Bronchial epithelial cell (primary cell): ENCODE measurements at regions not wholly inside any gene's neighbourhood (a gene's known extent, or its start where the extent isn't known, plus 50 kb on each side); places are given as distances from the start of the nearest gene placed in this dataset.

ENCODE experiments used
- DNase-seq: peaks from one replicate; pipeline ENCODE4 v3.0.0-alpha.2; 2010; ENCODE audit warnings: low read depth
- FAIRE-seq: peaks from 2 replicates; lab custom pipeline; 2011; peaks lifted over from hg19 to GRCh38; lab: Jason Lieb, UNC
- H3K27me3 ChIP-seq: 2 replicates; pipeline ENCODE4 v1.5.1; 2011; ENCODE audit warnings: low read length; ENCODE audit not compliant: control insufficient read depth, insufficient read depth
- H3K36me3 ChIP-seq: 2 replicates; pipeline ENCODE4 v1.5.1; 2011; ENCODE audit warnings: low read length; ENCODE audit not compliant: control insufficient read depth, insufficient read depth
- H3K4me3 ChIP-seq: 2 replicates; pipeline ENCODE4 v1.5.1; 2011; ENCODE audit warnings: mild to moderate bottlenecking, low read depth, low read length, control low read depth
- CTCF ChIP-seq: IDR thresholded peaks from 2 replicates; pipeline ENCODE4 v1.5.1; 2011; ENCODE audit warnings: mild to moderate bottlenecking, moderate library complexity, low read length, control low read depth, inconsistent platforms; ENCODE audit not compliant: insufficient read depth, severe bottlenecking

GRCh38 chrX:126697091-126697490 lies 122.4 kb upstream of the PRR32 start:
- Histone ChIP-seq H3K27me3 (no peaks in the 10 kb centered on the region), H3K36me3 (no peaks in the 10 kb centered on the region), H3K4me3 (no peak overlapping the region)
- no peak for TF ChIP-seq CTCF
- no peak for FAIRE-seq
- no peak for DNase-seq

- H3K36me3 ChIP-seq, result no peaks in the 10 kb centered on the region
- H3K27me3 ChIP-seq, result no peaks in the 10 kb centered on the region
- no peak for FAIRE-seq
- no peak for DNase-seq
- no peak for TF ChIP-seq CTCF
- H3K4me3 ChIP-seq, result no peak overlapping the region
Observed at GRCh38 chrX:126701380-126701779, 118.1 kb upstream of the PRR32 start.

GRCh38 chrX:126718440-126718839 lies 101.1 kb upstream of the PRR32 start:
- no peaks in the 10 kb centered on the region for H3K27me3 ChIP-seq
- FAIRE-seq (no peak), DNase-seq (no peak)
- TF ChIP-seq CTCF, result no peak
- no peaks in the 10 kb centered on the region for H3K36me3 ChIP-seq
- H3K4me3 ChIP-seq, result no peak overlapping the region

GRCh38 chrX:126719208-126719607 lies 100.3 kb upstream of the PRR32 start:
- H3K36me3 ChIP-seq, result no peaks in the 10 kb centered on the region
- H3K27me3 ChIP-seq, result no peaks in the 10 kb centered on the region
- no peak overlapping the region for H3K4me3 ChIP-seq
- FAIRE-seq (no peak), DNase-seq (no peak)
- no peak for TF ChIP-seq CTCF

- Histone ChIP-seq H3K36me3 (no peaks in the 10 kb centered on the region), H3K27me3 (no peaks in the 10 kb centered on the region), H3K4me3 (no peak overlapping the region)
- DNase-seq (no peak), FAIRE-seq (no peak)
- no peak for TF ChIP-seq CTCF
Observed at GRCh38 chrX:126723881-126724280, 95.6 kb upstream of the PRR32 start.

- Histone ChIP-seq H3K27me3 (no peaks in the 10 kb centered on the region), H3K36me3 (no peaks in the 10 kb centered on the region), H3K4me3 (no peak overlapping the region)
- TF ChIP-seq CTCF, result no peak
- no peak for DNase-seq
- no peak for FAIRE-seq
Observed at GRCh38 chrX:126733874-126734273, 85.7 kb upstream of the PRR32 start.
